ENCODE measurements at regions not wholly inside any gene's neighbourhood (a gene's known extent, or its start where the extent isn't known, plus 50 kb on each side); places are given as distances from the start of the nearest gene placed in this dataset.

GRCh38 chr12:60930151-60930550 lies 1330.1 kb upstream of the USP15 start:
- TF ChIP-seq CTCF (IDR thresholded peaks at IDR 0.05), result no peak
- no peak for TF ChIP-seq POLR2A (IDR thresholded peaks at IDR 0.05)
